ENCODE measurements at regions not wholly inside any gene's neighbourhood (a gene's known extent, or its start where the extent isn't known, plus 50 kb on each side); places are given as distances from the start of the nearest gene placed in this dataset.
"Not testable (repeated sequence)": the region's sequence is repeated elsewhere in the genome, so short reads cannot be mapped to it uniquely, and the experiment has no call there.

DNA sequence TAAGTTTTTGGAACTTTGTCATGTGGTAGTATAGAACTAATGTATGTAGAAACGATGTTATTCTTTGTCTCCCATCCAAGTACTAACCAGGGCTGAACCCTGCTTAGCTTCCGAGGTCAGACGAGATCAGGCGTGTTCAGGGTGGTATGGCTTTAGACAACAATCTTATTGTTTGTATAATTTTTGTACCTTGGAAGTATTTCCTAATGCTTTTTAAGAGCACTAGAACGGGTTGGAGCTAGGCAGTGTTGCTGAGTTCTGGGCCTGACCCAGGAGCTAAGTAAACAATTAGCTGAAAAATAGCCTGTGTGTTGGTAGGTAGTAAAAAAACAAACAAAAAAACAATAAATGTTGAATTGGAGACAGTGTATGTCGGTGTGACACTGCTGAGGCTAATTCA lies 244.3 kb downstream of the EMP1 start:
- DNase-seq (ENCODE audit: low read depth): no peak

- no peak for DNase-seq (ENCODE audit: low read depth)
Measured at GRCh38 chr12:13437541-13437940, 241.0 kb downstream of the EMP1 start.

DNA sequence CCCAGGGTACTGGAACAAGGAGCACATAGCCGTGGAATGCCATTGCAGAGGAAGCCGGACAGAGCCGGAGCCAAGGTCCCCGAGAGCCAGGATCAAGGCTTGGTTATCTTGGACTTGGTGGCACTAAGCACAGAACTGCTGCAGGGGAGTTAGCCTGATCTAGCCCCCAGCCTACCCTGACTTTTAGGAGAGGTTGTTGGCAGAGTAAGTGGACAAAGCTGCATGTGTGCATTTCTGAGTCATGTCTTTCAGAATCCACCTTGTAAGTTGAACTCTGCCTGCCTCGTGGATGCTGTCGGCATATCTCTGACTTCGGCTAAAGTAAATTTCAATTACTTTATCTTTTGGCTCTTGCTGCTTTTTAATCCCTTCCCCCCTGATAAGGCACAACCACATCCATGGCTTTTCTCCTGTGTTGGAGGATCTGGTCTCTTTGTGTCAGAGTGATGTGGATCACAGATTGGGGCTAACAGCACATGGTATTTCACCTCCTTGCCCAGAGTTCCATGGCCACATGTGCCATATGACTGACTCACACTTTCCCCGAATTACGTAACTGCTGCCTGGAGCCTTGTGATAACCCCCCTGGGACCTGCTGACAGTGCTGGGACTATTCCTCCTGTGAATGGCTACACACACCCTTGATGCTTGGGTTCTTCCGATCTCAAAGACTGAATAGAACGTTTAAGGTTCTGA lies 240.3 kb downstream of the EMP1 start:
- peak; percentile 89 for DNase-seq (ENCODE audit: low read depth)

DNA sequence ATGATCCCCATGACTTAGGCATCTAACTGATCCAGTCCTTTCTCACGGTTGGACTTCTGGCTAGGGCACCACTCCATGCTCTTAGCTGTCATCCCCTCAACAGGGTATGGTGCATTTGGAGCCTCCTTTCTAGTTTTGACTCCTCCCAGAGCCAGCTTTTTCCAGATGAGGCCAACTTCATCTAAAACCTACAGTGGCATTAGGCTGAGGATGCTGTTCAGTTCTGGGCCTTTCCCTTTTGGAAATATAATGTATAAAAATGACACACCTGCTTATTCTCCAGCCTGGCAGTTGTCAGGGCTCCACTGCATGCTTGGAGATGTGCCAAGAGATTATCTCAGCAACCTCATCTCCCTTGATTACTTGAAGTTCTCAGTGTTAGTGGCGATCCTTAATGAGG lies 239.7 kb downstream of the EMP1 start:
- peak; percentile 28 for DNase-seq (ENCODE audit: low read depth)

DNA sequence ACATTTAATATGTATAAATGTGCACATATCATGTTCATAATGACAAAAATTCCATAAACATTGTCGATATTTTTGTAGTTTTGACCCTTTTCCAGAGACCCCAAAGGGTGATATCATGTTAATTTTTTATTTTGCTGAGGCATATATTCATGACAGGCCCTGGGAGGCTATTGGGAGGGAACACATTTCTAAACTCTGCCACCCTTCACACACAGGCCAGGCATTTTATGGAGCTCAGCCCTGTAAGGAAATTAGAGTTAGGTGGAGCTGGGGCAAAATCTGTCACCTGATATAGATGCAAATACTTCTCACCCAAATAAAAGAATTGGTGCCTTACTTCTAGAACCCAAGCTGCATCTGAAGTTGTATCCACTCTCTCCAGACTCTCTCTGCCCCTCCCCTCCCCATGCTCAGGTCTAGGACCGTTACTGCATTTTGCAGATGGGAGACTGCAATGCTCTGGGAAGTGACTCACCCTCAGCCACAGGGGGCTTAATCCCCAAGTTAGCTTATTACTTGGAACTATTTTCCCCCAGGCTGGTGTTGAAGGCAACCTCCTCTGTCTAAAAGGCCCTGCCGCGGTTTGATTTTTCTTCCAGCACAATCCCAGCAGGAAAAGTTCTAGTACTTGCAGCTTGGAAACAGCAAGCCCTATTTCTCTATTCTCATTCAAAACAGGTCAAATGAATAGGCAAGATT lies 238.9 kb downstream of the EMP1 start:
- DNase-seq (ENCODE audit: low read depth): peak; percentile 77

- DNase-seq (ENCODE audit: low read depth): no peak
Measured at GRCh38 chr12:13433768-13434167, 237.2 kb downstream of the EMP1 start.

- no peak for DNase-seq (ENCODE audit: low read depth)
Measured at GRCh38 chr12:13431041-13431440, 234.5 kb downstream of the EMP1 start.

GRCh38 chr12:13428538-13429265 lies 232.2 kb downstream of the EMP1 start:
- DNase-seq (ENCODE audit: low read depth): no peak

- peak; percentile 88 for DNase-seq (ENCODE audit: low read depth)
Measured at GRCh38 chr12:13425766-13426165, 229.2 kb downstream of the EMP1 start.

- no peak for DNase-seq (ENCODE audit: low read depth)
Measured at GRCh38 chr12:13422291-13422690, 225.8 kb downstream of the EMP1 start.

DNA sequence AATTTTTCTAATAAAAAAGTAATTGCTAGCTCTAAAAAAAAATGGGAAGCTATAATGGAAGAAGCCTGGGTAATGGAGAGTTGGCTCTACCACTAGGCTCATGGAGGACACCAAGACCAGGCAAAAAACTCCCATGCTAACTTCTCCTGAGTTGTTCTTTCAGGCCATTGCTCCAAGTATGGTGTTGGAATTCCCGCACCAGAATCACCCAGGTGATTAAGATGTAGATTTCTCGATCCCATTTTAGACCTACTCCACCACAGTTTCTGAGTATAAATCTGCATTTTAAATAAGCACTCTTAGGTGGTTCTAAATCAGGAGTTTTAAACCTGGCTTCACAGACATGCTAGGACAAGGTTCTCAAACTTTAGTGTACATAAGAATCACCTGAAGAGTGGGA lies 221.0 kb downstream of the EMP1 start:
- no peak for DNase-seq (ENCODE audit: low read depth)

- no peak for DNase-seq (ENCODE audit: low read depth)
Measured at GRCh38 chr12:13411287-13411686, 214.8 kb downstream of the EMP1 start.

DNA sequence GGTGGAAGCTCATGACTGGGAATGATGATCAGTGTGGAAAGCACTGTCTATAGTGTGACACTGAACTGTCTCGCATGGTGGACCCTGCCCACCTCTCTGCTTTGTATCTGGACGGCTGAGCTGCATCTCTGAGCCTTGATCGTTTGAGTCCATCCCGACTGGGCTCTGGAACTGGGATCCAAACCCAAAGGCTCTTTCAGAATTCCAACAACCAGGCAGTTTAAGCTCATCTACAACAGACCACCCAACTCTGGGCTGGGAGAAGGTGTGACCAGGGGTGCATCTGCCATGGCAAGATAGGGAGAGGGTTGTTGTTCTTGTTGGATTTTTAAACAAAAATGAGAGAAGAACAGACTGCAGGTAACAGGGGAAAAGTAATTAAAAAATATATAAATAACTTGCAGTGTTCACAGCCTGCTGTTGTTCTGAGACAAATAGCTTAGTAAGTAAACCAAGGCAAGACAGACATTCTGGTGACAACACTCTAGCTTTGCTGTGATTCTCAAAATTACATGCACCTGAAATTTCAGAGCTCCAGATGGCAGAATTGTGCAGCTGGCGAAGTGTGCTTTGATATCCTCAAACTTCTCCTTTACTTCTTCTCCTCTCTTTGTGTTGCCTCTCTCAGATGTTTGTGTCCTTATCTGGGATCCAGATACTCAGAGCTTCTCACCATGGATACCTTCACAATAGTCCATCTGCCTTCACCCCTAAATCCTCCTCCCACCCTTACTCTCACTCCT lies 209.6 kb downstream of the EMP1 start:
- DNase-seq (ENCODE audit: low read depth): no peak

- no peak for DNase-seq (ENCODE audit: low read depth)
Measured at GRCh38 chr12:13404631-13405473, 208.3 kb downstream of the EMP1 start.

DNA sequence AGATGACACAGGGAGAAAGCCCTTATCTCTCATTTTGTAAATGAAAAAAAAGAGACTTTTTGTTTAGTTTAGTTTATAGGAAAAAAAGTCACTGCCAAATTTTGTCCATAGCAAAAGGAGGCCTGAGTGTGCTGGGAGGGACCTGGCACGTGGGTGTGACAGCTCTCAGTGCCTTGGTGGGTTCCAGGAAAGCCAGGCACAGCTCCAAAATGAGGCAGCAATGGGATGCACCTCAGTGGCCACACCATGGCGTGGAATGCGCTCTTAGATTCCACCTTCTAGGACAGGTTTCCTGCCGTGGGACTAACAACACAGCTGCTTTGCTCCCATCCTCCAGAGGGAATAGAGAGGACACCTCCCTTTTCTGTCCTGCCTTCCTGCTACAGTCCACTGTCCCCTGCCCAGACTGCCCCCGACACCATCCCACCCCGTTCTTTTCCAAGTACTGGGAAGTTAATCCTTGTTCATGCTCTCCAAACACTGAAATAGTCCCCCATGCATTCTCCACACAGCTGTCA lies 207.6 kb downstream of the EMP1 start:
- no peak for DNase-seq (ENCODE audit: low read depth)

DNA sequence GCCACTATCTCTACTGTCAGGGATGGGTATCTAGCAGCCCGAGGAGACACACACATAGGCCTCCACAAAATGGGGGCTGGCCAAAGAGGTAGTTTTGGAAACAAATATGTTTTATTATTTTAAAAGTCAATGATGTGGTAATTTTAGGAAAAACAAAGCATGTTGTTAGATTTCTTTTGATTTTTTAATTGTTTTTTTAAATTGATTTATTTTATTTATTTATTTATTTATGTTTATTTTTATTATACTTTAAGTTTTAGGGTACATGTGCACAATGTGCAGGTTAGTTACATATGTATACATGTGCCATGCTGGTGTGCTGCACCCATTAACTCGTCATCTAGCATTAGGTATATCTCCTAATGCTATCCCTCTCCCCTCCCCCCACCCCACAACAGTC lies 194.8 kb downstream of the EMP1 start:
- not testable (repeated sequence) for DNase-seq (ENCODE audit: low read depth)

GRCh38 chr12:13390918-13391317 lies 194.4 kb downstream of the EMP1 start:
- no peak for DNase-seq (ENCODE audit: low read depth)

GRCh38 chr12:13390381-13390861 lies 193.9 kb downstream of the EMP1 start:
- DNase-seq (ENCODE audit: low read depth): peak; percentile 98

- no peak for DNase-seq (ENCODE audit: low read depth)
Measured at GRCh38 chr12:13387101-13387500, 190.6 kb downstream of the EMP1 start.

- no peak for DNase-seq (ENCODE audit: low read depth)
Measured at GRCh38 chr12:13386323-13387039, 190.0 kb downstream of the EMP1 start.
